ENCODE measurements at regions not wholly inside any gene's neighbourhood (a gene's known extent, or its start where the extent isn't known, plus 50 kb on each side); places are given as distances from the start of the nearest gene placed in this dataset.

- TF ChIP-seq POLR2A (IDR thresholded peaks at IDR 0.05; ENCODE audit: low read depth, low read length) (no peak), POLR2AphosphoS5 (IDR thresholded peaks at IDR 0.05; ENCODE audit: low read depth, low read length) (no peak), TAF1 (IDR thresholded peaks at IDR 0.05; ENCODE audit: borderline replicate concordance, low read depth, low read length) (no peak)
These were observed 239.9 kb upstream of the TBC1D5 start for GRCh38 chr3:17982211-17982880.

All from GM12892 (cell line).